SK-N-SH treated with all-trans-retinoic acid at 6 μM for 48 hours (cell line): ENCODE measurements at regions not wholly inside any gene's neighbourhood (a gene's known extent, or its start where the extent isn't known, plus 50 kb on each side); places are given as distances from the start of the nearest gene placed in this dataset.

Experiments
- ARNTL ChIP-seq: fragments of 450-650 bp; formaldehyde crosslinking; IDR thresholded peaks from 2 replicates; pipeline ENCODE4 v1.5.0; 2020; ENCODE audit warnings: low read depth, mild to moderate bottlenecking, moderate library complexity, borderline replicate concordance
- BACH2 ChIP-seq: fragments of 250-450 bp; sonication (Bioruptor Pico); IDR thresholded peaks from 2 replicates; pipeline ENCODE4 v1.9.0; 2021; ENCODE audit warnings: mild to moderate bottlenecking, borderline replicate concordance
- POU6F1 ChIP-seq: fragments of 250-450 bp; sonication (Bioruptor Pico); IDR thresholded peaks from 2 replicates; pipeline ENCODE4 v1.8.0; 2021; ENCODE audit warnings: low read depth, mild to moderate bottlenecking, moderate library complexity, borderline replicate concordance
- TCF4 ChIP-seq: fragments of 250-450 bp; sonication (Bioruptor Pico); IDR thresholded peaks from 2 replicates; pipeline ENCODE4 v1.8.0; 2021; ENCODE audit warnings: mild to moderate bottlenecking, moderate library complexity, borderline replicate concordance
- TF ChIP-seq, protein P1 (sequence below): fragments of 250-450 bp; sonication (Bioruptor Pico); IDR thresholded peaks from 2 replicates; pipeline ENCODE4 v1.8.0; 2020; ENCODE audit warnings: mild to moderate bottlenecking, moderate library complexity, borderline replicate concordance

- TF ChIP-seq TCF4 (CRISPR knock-in tag), result no peak
- TF ChIP-seq BACH2 (CRISPR knock-in tag), result no peak
- TF ChIP-seq, protein P1, sequence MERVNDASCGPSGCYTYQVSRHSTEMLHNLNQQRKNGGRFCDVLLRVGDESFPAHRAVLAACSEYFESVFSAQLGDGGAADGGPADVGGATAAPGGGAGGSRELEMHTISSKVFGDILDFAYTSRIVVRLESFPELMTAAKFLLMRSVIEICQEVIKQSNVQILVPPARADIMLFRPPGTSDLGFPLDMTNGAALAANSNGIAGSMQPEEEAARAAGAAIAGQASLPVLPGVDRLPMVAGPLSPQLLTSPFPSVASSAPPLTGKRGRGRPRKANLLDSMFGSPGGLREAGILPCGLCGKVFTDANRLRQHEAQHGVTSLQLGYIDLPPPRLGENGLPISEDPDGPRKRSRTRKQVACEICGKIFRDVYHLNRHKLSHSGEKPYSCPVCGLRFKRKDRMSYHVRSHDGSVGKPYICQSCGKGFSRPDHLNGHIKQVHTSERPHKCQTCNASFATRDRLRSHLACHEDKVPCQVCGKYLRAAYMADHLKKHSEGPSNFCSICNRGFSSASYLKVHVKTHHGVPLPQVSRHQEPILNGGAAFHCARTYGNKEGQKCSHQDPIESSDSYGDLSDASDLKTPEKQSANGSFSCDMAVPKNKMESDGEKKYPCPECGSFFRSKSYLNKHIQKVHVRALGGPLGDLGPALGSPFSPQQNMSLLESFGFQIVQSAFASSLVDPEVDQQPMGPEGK (CRISPR knock-in tag), result no peak
- no peak for TF ChIP-seq POU6F1 (CRISPR knock-in tag)
- TF ChIP-seq ARNTL, result no peak
Observed at GRCh38 chr6:113420290-113420689, 436.9 kb upstream of the MARCKS start.
